Mucosa of stomach (tissue), 1 donor: ENCODE measurements at regions not wholly inside any gene's neighbourhood (a gene's known extent, or its start where the extent isn't known, plus 50 kb on each side); places are given as distances from the start of the nearest gene placed in this dataset.

Experiments used
- H3K27me3 ChIP-seq: one replicate; pipeline ENCODE4 v1.7.0; 2013; ENCODE audit warnings: mild to moderate bottlenecking, low read length; ENCODE audit not compliant: control insufficient read depth, insufficient read depth
- H3K36me3 ChIP-seq: one replicate; pipeline ENCODE4 v1.7.0; 2013; ENCODE audit warnings: low read length; ENCODE audit not compliant: control insufficient read depth, insufficient read depth
- H3K4me1 ChIP-seq: one replicate; pipeline ENCODE4 v1.7.0; 2013; ENCODE audit warnings: mild to moderate bottlenecking, low read length; ENCODE audit not compliant: control insufficient read depth, insufficient read depth
- H3K4me3 ChIP-seq: one replicate; pipeline ENCODE4 v1.7.0; 2013; ENCODE audit warnings: low read length
- H3K9ac ChIP-seq: one replicate; pipeline ENCODE4 v1.7.0; 2013; ENCODE audit warnings: mild to moderate bottlenecking, low read length, moderate library complexity
- H3K9me3 ChIP-seq: one replicate; pipeline ENCODE4 v1.7.0; 2013; ENCODE audit warnings: mild to moderate bottlenecking, low read length, moderate library complexity; ENCODE audit not compliant: control insufficient read depth
- donor health status: Pancreatic carcinoma.

- Histone ChIP-seq H3K36me3 (no peaks in the 10 kb centered on the region), H3K9me3 (no peaks in the 10 kb centered on the region), H3K9ac (no peak overlapping the region), H3K27me3 (no peaks in the 10 kb centered on the region), H3K4me1 (peaks cover 14% of the 10 kb centered on the region), H3K4me3 (no peak overlapping the region)
These were observed 90.0 kb upstream of the TNFAIP3 start for GRCh38 chr6:137776786-137777686.

- Histone ChIP-seq H3K9me3 (no peaks in the 10 kb centered on the region), H3K4me3 (no peak overlapping the region), H3K9ac (no peak overlapping the region), H3K27me3 (no peaks in the 10 kb centered on the region), H3K36me3 (no peaks in the 10 kb centered on the region), H3K4me1 (peaks cover 14% of the 10 kb centered on the region)
These were observed 89.4 kb upstream of the TNFAIP3 start for GRCh38 chr6:137777687-137778075.

DNA sequence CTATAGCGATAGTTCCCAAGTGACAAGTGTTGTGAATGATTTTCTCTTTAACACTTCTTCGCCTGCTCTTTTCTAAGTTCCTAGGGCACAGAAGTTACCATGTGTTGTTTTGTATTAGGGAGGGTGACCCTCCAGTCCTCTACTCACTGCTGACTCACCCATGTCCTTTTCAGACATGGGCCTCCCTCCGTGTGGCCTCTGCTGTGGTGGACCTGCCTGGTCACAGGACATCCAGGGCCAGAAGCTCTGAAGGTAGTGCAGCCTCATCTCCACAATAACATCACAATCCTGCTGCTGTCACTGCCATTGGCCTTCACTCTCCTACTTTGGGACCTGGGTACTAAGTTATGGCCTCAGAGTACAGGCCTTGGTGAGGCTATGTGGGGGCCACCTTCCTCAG, 87.1 kb upstream of the TNFAIP3 start:
- Histone ChIP-seq H3K9ac (no peak overlapping the region), H3K4me3 (no peak overlapping the region), H3K27me3 (no peaks in the 10 kb centered on the region), H3K4me1 (peaks cover 14% of the 10 kb centered on the region), H3K9me3 (no peaks in the 10 kb centered on the region), H3K36me3 (no peaks in the 10 kb centered on the region)

DNA sequence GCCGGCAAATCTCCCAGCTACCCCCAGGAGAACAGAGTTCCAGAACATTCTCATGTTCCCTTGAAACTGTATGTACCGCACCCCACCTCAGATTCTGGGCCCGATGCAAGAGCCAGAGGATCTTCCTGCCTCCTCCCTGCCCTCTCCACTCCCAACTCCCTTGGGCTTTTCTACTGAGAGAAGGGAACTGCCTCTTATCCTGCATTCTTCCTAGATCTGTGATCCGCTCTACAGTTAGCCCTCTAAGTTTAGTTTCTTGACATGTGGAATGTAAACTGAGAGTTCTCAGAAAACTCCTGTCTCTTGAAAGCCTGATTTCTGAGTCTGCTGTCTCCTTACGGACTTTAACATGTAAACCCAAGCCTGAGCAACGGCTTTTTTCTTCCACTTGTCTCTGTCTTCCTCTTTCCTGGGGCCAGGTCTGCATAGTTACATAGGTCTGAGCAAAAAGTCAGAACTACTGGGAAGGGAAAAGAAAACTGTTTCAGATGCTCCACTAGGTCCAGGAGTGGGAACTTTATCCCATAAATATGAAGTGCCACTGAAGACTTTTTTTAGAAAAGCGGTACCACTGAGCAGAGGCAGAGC, 86.5 kb upstream of the TNFAIP3 start:
- no peaks in the 10 kb centered on the region for H3K36me3 ChIP-seq
- H3K4me1 ChIP-seq, result peaks cover 11% of the 10 kb centered on the region

GRCh38 chr6:137781639-137782038, 85.4 kb upstream of the TNFAIP3 start:
- Histone ChIP-seq H3K27me3 (no peaks in the 10 kb centered on the region), H3K9me3 (no peaks in the 10 kb centered on the region)

More for the DNA sequence above, 86.5 kb upstream of the TNFAIP3 start:
- no peak overlapping the region for H3K4me3 ChIP-seq
- H3K9me3 ChIP-seq, result no peaks in the 10 kb centered on the region
- H3K27me3 ChIP-seq, result no peaks in the 10 kb centered on the region
- no peak overlapping the region for H3K9ac ChIP-seq

GRCh38 chr6:137782166-137783039, 84.7 kb upstream of the TNFAIP3 start:
- Histone ChIP-seq H3K9ac (no peak overlapping the region), H3K27me3 (no peaks in the 10 kb centered on the region), H3K36me3 (no peaks in the 10 kb centered on the region), H3K4me1 (no peaks in the 10 kb centered on the region), H3K4me3 (no peak overlapping the region), H3K9me3 (no peaks in the 10 kb centered on the region)

More at GRCh38 chr6:137781639-137782038, 85.4 kb upstream of the TNFAIP3 start:
- H3K36me3 ChIP-seq, result no peaks in the 10 kb centered on the region
- no peak overlapping the region for H3K9ac ChIP-seq
- no peak overlapping the region for H3K4me3 ChIP-seq
- peaks cover 5% of the 10 kb centered on the region for H3K4me1 ChIP-seq

GRCh38 chr6:137783710-137784109, 83.3 kb upstream of the TNFAIP3 start:
- no peaks in the 10 kb centered on the region for H3K27me3 ChIP-seq
- no peaks in the 10 kb centered on the region for H3K9me3 ChIP-seq
- H3K36me3 ChIP-seq, result no peaks in the 10 kb centered on the region
- H3K4me1 ChIP-seq, result no peaks in the 10 kb centered on the region
- no peak overlapping the region for H3K4me3 ChIP-seq
- no peak overlapping the region for H3K9ac ChIP-seq

- Histone ChIP-seq H3K9ac (no peak overlapping the region), H3K9me3 (no peaks in the 10 kb centered on the region), H3K27me3 (no peaks in the 10 kb centered on the region), H3K4me1 (no peaks in the 10 kb centered on the region), H3K4me3 (no peak overlapping the region), H3K36me3 (no peaks in the 10 kb centered on the region)
These were observed 82.5 kb upstream of the TNFAIP3 start for GRCh38 chr6:137784583-137784982.

DNA sequence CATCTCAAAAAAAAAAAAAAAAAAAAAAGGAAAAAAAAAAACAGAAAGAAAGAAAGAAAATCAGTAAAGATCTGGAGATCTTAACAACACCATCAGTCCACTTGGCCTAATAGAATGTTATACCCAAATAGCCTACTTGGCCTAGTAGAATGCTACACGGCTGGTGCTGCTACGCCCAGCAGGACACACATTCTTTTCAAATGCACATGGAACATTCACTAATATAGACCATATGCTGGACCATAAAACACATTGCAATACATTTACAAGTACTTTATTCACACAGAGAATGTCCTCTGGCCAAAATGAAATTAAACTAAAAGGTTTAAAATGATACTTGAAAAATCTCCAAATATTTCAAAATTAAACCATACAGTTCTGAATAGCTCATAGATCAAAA, 80.0 kb upstream of the TNFAIP3 start:
- no peaks in the 10 kb centered on the region for H3K36me3 ChIP-seq
- no peaks in the 10 kb centered on the region for H3K4me1 ChIP-seq
- no peaks in the 10 kb centered on the region for H3K9me3 ChIP-seq
- no peak overlapping the region for H3K4me3 ChIP-seq
- no peaks in the 10 kb centered on the region for H3K27me3 ChIP-seq
- no peak overlapping the region for H3K9ac ChIP-seq

DNA sequence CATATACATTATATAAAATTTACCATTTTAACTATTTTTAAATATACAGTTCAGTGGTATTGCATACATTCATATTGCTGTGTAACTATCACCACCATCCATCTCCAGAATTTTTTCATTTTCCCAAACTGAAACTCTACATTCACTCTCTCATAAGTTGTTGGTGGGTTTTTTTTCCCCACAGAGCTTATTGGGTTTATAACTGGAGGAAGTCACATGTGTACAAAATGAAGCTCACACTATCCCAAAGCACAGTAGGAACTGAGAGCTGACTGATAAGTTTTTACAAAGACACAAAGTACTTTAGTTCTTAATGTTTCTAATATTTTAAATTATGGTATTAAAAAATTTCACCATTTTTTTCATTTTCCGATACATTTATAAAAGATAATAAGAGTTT, 78.8 kb upstream of the TNFAIP3 start:
- Histone ChIP-seq H3K9ac (no peak overlapping the region), H3K36me3 (no peaks in the 10 kb centered on the region), H3K4me1 (no peaks in the 10 kb centered on the region), H3K9me3 (no peaks in the 10 kb centered on the region), H3K4me3 (no peak overlapping the region), H3K27me3 (no peaks in the 10 kb centered on the region)

DNA sequence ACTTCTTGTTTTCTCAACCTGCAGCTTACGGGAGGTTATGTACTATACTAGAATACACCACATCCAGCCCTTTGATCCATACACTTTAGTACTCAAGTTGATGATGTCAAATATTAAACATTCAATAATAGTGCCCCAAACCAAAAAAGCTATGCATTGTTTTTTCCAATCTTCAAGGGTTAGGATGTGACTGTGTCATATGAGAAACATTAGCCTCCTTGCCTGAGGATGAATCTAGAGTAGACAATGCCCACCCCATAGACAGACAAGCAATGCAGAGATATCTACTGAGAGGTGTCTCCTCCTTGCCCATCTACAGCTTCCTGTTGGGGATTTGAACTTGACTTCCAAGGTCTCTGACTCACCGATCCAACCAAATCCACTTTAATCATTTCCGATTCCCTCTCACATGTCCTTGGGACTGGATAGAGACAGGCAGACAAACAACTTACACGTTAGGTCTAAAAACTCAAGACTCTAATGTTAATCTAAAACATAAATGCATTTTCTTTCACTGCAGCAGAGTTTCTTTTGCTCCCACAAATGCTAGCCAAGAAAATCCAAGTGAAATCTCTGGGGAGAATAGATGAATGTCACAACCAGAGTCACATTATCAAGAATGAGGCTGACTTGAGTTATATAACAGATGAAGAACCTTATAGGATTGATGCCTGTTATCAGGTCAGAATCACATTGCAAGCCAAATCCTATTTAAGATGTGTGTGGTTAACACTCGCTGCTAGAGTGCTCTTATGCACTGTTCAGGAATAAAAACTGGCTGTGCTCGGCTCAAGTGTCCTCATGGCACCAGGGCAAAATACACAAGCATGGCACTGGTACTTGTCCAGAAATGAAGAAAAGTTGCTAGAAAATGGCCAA, 75.5 kb upstream of the TNFAIP3 start:
- Histone ChIP-seq H3K36me3 (no peaks in the 10 kb centered on the region), H3K27me3 (no peaks in the 10 kb centered on the region), H3K4me1 (peaks cover 15% of the 10 kb centered on the region), H3K4me3 (no peak overlapping the region), H3K9me3 (no peaks in the 10 kb centered on the region), H3K9ac (no peak overlapping the region)
